22Rv1 (cell line): ENCODE measurements at regions not wholly inside any gene's neighbourhood (a gene's known extent, or its start where the extent isn't known, plus 50 kb on each side); places are given as distances from the start of the nearest gene placed in this dataset.
"Not testable (repeated sequence)": the region's sequence is repeated elsewhere in the genome, so short reads cannot be mapped to it uniquely, and the experiment has no call there.

ENCODE experiments used
- H3K27ac ChIP-seq: fragments of 450-650 bp; 2 replicates; pipeline ENCODE4 v1.5.1; 2017
- ZFX ChIP-seq: fragments of 450-650 bp; IDR thresholded peaks from 2 replicates; pipeline ENCODE4 v1.6.1; 2017; ENCODE audit warnings: antibody characterized with exemption, borderline replicate concordance
- TF ChIP-seq, protein P1 (sequence below): fragments of 450-650 bp; IDR thresholded peaks from 2 replicates; pipeline ENCODE4 v1.5.1; 2017; ENCODE audit warnings: mild to moderate bottlenecking

DNA sequence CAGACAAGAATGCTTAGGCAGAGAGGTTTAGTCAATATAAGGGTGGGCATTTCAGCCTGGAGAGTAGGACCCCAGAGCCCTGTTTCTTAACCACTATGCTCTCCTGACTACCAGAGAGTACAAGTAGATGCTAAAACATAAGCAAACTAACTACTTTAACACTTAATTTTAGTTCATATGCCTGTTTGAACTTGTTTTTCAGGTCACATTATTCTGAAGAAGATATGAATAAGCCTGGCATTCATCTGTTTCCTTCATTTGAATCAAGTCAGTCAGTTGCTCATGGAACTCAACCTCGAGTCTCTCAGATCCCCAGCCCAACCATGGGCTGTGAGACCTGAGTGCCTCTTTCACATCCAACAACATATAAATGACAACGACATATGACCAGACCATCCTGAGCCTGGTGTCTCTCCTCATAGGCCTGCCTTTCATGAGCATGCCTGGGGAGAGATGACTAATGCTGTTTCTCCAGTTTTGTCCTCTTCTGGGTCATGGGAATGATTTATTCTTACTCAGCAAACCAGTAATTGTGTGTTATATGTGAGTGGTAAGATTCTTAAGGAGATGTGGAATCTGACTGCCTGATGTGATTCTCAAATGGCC lies 251.1 kb upstream of the BTG1 start:
- TF ChIP-seq, protein P1, sequence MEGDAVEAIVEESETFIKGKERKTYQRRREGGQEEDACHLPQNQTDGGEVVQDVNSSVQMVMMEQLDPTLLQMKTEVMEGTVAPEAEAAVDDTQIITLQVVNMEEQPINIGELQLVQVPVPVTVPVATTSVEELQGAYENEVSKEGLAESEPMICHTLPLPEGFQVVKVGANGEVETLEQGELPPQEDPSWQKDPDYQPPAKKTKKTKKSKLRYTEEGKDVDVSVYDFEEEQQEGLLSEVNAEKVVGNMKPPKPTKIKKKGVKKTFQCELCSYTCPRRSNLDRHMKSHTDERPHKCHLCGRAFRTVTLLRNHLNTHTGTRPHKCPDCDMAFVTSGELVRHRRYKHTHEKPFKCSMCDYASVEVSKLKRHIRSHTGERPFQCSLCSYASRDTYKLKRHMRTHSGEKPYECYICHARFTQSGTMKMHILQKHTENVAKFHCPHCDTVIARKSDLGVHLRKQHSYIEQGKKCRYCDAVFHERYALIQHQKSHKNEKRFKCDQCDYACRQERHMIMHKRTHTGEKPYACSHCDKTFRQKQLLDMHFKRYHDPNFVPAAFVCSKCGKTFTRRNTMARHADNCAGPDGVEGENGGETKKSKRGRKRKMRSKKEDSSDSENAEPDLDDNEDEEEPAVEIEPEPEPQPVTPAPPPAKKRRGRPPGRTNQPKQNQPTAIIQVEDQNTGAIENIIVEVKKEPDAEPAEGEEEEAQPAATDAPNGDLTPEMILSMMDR = no peak
- no peak for TF ChIP-seq ZFX
- H3K27ac ChIP-seq = no peak overlapping the region

DNA sequence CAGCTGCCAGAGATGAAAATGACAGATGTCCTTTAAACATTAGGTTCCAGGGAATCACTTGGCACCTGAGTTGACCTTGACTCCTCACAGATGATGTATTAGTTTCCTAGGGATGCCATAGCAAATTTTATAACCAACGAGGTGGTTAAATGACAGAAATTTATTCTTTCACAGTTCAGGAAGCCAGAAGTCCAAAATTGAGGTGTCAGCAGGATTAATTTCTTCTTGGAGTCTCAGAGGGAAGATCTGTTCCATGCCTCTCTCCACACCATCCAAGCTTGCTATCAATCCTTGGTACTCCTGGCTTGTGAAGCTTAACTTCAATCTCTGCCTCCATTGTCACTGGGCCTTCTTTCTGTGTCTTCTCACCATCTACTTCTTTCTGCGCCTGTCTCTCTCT lies 249.7 kb upstream of the BTG1 start:
- H3K27ac ChIP-seq = no peak overlapping the region
- no peak for TF ChIP-seq ZFX
- TF ChIP-seq, protein P1 = no peak

GRCh38 chr12:92394895-92395294 lies 249.2 kb upstream of the BTG1 start:
- TF ChIP-seq ZFX = no peak
- TF ChIP-seq, protein P1 = no peak
- no peak overlapping the region for H3K27ac ChIP-seq

DNA sequence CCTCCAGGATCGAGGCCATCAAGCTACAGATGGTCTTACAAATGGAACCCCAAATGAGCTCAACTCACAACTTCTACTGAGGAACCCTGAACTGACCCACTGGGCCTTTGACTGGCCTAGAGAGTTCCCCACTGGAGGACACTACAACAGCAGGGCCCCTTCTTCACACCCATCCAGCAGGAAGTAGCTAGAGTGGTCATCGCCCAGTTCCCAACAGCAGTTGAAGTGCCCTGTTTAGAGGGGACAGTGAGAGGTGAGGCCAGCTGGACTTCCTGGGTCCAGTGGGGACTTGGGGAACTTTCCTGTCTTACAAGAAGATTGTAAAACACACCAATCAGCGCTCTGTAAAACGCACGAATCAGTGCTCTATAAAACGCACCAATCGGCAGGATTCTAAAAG lies 247.9 kb upstream of the BTG1 start:
- TF ChIP-seq, protein P1 = no peak
- TF ChIP-seq ZFX = no peak

DNA sequence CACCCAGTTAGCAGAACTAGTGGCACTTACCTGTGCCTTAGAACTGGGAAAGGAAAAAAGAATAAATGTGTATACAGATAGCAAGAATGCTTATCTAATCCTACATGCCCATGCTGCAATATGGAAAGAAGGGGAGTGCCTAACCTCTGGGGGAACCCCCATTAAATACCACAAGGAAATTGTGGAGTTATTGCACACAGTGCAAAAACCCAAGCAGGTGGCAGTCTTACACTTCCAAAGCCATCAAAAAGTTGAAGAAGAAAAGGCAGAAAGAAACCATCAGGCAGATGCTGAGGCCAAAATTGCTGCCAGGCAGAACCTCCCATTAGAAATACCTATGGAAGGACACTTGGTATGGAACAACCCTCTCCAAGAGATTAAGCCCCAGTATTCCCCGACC lies 246.1 kb upstream of the BTG1 start:
- H3K27ac ChIP-seq = not testable (repeated sequence)

More for the DNA sequence above, 247.9 kb upstream of the BTG1 start:
- H3K27ac ChIP-seq = no peak overlapping the region

DNA sequence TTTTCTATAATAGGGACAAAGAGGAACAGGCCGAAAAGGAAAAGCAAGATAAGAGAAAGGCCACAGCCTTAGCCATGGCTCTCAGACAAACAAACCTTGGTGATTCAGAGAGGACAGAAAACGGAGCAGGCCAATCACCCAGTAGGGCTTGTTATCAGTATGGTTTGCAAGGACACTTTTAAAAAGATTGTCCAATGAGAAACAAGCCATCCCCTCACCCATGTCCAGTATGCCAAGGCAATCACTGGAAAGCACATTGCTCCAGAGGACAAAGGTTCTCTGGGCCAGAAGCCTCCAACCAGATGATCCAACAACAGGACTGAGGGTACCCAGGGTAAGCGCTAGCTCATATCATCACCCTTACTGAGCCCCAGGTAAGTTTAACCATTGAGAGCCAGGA lies 243.8 kb upstream of the BTG1 start:
- TF ChIP-seq, protein P1 = no peak
- H3K27ac ChIP-seq = no peak overlapping the region

DNA sequence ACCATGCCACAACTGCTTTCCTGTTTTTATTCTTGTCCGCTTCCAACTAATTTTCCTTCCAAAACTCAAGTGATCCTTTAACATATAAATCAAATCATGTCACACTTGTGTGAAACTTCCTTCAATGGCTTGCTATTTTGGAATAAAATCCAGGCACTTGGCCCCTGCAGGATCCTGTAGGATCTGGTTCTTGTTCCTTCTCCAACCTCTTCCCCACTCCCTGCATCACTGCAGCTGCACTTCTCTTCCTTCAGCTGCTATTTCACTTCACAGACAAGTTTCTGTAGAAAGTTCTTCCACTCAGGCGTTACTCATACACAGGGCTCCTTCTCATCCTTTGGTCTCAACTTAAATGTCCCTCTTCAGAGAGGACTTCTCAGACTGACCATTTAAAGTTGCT lies 239.7 kb upstream of the BTG1 start:
- no peak overlapping the region for H3K27ac ChIP-seq
- no peak for TF ChIP-seq ZFX
- TF ChIP-seq, protein P1 = no peak

DNA sequence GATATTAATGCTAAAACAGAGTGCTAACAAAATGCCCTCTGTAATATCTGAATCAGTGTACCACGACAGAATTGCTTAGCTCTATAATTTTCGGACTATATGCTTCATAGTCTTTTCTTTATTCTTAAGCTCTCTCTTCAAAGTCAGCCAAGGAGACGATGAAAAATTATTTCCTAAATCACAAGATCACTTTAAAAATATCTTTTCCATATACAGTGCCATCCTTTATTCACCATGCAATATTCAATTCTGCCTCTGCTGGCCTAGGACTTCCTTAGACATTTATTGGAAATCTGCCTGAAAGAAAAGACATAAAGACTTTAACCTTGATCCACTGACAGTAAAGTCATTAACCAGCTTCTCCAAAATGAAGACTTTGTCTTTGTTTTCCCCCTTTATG lies 238.9 kb upstream of the BTG1 start:
- H3K27ac ChIP-seq = no peak overlapping the region
- no peak for TF ChIP-seq ZFX
